ENCODE measurements at regions not wholly inside any gene's neighbourhood (a gene's known extent, or its start where the extent isn't known, plus 50 kb on each side); places are given as distances from the start of the nearest gene placed in this dataset.
A peak's percentile ranks its signal among the peaks of the same experiment; 100 is the strongest.
"Not testable (repeated sequence)": the region's sequence is repeated elsewhere in the genome, so short reads cannot be mapped to it uniquely, and the experiment has no call there.

GRCh38 chr9:33695856-33696255 lies 99.5 kb upstream of the PRSS3 start:
- DNase-seq: no peak

GRCh38 chr9:33697171-33697570 lies 98.2 kb upstream of the PRSS3 start:
- no peak for DNase-seq

- no peak for DNase-seq
These were observed 97.1 kb upstream of the PRSS3 start for GRCh38 chr9:33698267-33698666.

GRCh38 chr9:33700940-33701339 lies 94.4 kb upstream of the PRSS3 start:
- not testable (repeated sequence) for DNase-seq

- DNase-seq: no peak
These were observed 91.8 kb upstream of the PRSS3 start for GRCh38 chr9:33703430-33704102.

GRCh38 chr9:33705440-33705839 lies 89.9 kb upstream of the PRSS3 start:
- DNase-seq: not testable (repeated sequence)

GRCh38 chr9:33708441-33708840 lies 86.9 kb upstream of the PRSS3 start:
- no peak for DNase-seq

GRCh38 chr9:33709269-33709668 lies 86.1 kb upstream of the PRSS3 start:
- DNase-seq: no peak

- not testable (repeated sequence) for DNase-seq
These were observed 83.9 kb upstream of the PRSS3 start for GRCh38 chr9:33711418-33711817.

- DNase-seq: no peak
These were observed 80.4 kb upstream of the PRSS3 start for GRCh38 chr9:33714989-33715388.

- DNase-seq: no peak
These were observed 76.4 kb upstream of the PRSS3 start for GRCh38 chr9:33718987-33719386.

GRCh38 chr9:33719581-33720374 lies 75.6 kb upstream of the PRSS3 start:
- DNase-seq: peak; percentile 51

GRCh38 chr9:33721674-33722358 lies 73.5 kb upstream of the PRSS3 start:
- peak; percentile 84 for DNase-seq

- no peak for DNase-seq
These were observed 73.0 kb upstream of the PRSS3 start for GRCh38 chr9:33722359-33722675.

GRCh38 chr9:33728613-33729012 lies 66.7 kb upstream of the PRSS3 start:
- no peak for DNase-seq

- DNase-seq: no peak
These were observed 64.2 kb upstream of the PRSS3 start for GRCh38 chr9:33731142-33731541.

- DNase-seq: no peak
These were observed 63.7 kb upstream of the PRSS3 start for GRCh38 chr9:33731625-33732024.

- DNase-seq: not testable (repeated sequence)
These were observed 61.0 kb upstream of the PRSS3 start for GRCh38 chr9:33734247-33734940.

- DNase-seq: not testable (repeated sequence)
These were observed 60.2 kb upstream of the PRSS3 start for GRCh38 chr9:33734941-33735835.

- peak; percentile 57 for DNase-seq
These were observed 57.4 kb upstream of the PRSS3 start for GRCh38 chr9:33737811-33738606.

- DNase-seq: no peak
These were observed 56.0 kb upstream of the PRSS3 start for GRCh38 chr9:33739398-33739797.

Measured in RPMI8226 (cell line).